ENCODE measurements at regions not wholly inside any gene's neighbourhood (a gene's known extent, or its start where the extent isn't known, plus 50 kb on each side); places are given as distances from the start of the nearest gene placed in this dataset.

- no peak for DNase-seq (ENCODE audit: low read depth)
Measured at GRCh38 chr18:2381539-2381938, 189.8 kb downstream of the METTL4 start.

DNA sequence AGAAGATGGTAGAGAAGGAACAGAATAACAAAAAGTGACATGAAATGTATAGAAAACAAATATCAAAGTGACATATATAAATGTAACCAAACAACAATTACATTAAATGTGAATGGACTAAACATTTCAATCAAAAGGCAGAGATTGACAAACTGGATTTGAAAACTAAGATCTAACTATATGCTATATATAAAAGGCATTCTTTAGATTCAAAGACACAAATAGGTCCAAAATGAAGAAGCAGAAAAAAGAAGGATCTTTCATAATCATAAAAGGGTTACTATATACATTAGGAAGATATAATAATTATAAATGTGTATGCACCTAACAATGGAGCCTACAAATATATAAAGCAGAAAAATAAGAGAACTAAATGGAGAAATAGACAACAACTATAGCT lies 183.7 kb downstream of the METTL4 start:
- DNase-seq (ENCODE audit: low read depth), result no peak

DNA sequence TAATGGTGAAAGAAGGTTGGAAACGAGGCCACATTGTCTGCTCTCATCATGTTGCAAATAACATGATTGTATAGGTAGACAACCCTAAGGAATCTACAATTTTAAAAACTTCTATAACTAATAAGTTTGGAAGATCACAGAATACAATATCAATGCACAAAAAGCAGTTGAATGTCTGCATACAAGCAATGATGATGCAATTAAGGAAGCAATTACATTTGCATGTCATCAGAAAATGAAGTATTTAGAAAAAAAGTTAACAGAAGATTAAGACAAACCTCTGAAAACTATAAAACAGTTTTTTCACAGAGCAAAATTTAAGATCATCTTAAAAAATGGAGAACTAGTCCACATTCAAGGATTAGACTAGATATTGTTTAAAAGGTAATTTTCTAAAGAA lies 181.1 kb downstream of the METTL4 start:
- DNase-seq (ENCODE audit: low read depth), result no peak

- DNase-seq (ENCODE audit: low read depth), result no peak
Measured at GRCh38 chr18:2391470-2391869, 179.8 kb downstream of the METTL4 start.

DNA sequence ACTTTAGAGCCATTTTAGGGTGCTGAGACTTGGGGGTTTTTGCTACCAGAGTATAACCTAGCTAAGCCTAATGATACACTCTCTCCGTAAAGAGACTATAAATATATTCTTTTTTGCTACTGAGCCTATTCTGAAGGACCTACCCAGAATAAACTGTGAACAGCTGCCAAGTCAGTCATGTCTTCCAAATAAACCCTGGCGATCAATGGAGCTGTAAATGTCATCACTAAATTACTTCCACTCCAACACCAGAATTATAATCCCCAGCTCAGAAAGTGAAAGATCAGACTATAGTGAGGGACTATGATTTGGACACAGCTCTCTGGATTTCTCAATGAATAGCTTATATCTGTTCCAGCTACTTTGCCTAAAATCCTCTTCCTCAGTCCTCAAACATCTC lies 178.9 kb downstream of the METTL4 start:
- DNase-seq (ENCODE audit: low read depth), result no peak

- no peak for DNase-seq (ENCODE audit: low read depth)
Measured at GRCh38 chr18:2394684-2395083, 176.6 kb downstream of the METTL4 start.

GRCh38 chr18:2395427-2396161 lies 175.7 kb downstream of the METTL4 start:
- DNase-seq (ENCODE audit: low read depth), result no peak

DNA sequence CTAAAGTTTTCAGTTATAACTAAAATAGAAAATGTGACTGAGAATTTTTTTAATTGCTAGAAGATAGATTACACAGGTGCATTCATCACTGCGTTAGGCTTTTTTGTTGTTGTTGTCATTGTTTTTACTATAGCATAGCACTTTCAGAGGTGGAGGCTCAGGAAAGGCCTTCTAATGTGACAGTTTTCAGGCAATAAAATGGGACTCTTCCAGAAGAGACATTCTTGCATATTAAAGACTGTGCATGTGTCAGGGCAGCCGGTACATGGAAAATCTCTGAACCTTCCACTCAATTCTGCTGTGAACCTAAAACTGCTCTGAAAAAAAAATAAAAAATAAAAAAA lies 175.2 kb downstream of the METTL4 start:
- no peak for DNase-seq (ENCODE audit: low read depth)

GRCh38 chr18:2400701-2401196 lies 170.6 kb downstream of the METTL4 start:
- no peak for DNase-seq (ENCODE audit: low read depth)

GRCh38 chr18:2402084-2402483 lies 169.2 kb downstream of the METTL4 start:
- DNase-seq (ENCODE audit: low read depth), result no peak

- DNase-seq (ENCODE audit: low read depth), result no peak
Measured at GRCh38 chr18:2406544-2406943, 164.8 kb downstream of the METTL4 start.

GRCh38 chr18:2407961-2408360 lies 163.3 kb downstream of the METTL4 start:
- no peak for DNase-seq (ENCODE audit: low read depth)

- DNase-seq (ENCODE audit: low read depth), result no peak
Measured at GRCh38 chr18:2409906-2410305, 161.4 kb downstream of the METTL4 start.

DNA sequence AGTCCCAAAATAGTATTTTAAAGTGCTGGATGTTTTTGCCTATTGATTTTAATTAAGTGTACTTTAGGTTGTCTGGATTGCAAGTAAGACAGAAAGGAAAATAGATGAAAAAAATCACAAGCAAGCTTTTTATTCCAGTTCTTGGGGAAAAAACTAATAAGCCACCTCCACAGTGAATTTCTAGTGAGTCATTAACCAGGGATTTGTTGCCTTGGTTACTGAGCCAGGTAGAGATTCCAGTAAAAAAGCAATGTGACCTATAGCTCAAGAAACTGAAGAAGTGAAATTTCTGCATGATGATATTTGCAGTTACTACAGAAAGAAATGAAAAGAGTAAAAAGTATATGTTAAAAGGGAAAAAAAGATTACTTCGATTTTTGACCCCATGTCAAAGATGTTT lies 160.6 kb downstream of the METTL4 start:
- DNase-seq (ENCODE audit: low read depth), result no peak

DNA sequence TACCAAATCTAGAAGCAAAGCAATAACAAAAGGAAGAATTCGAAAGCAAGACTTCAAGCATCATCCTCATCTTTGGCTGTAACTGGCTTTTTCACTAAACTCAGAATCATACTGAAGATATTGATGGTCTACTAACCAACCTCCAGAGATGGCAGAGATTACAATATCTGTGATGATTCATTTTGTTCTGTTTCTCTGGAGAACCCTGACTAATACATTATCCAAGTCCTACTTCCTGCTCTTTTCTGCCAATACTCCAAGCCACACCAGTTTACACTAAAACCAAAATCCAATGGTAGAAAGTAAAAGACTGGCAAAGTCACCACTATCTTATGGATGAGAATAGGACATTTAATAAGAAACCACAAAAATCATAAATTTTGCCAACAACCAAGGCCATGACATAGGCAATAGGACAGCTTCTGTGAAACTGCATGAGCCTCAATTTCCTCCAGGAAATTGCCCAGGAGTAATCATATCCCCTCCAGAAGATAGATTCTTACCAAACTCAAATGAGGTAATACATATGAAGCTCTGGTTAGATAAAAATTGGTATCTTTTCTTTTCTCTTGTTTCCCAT lies 159.8 kb downstream of the METTL4 start:
- DNase-seq (ENCODE audit: low read depth), result no peak

- no peak for DNase-seq (ENCODE audit: low read depth)
Measured at GRCh38 chr18:2412281-2412680, 159.0 kb downstream of the METTL4 start.

DNA sequence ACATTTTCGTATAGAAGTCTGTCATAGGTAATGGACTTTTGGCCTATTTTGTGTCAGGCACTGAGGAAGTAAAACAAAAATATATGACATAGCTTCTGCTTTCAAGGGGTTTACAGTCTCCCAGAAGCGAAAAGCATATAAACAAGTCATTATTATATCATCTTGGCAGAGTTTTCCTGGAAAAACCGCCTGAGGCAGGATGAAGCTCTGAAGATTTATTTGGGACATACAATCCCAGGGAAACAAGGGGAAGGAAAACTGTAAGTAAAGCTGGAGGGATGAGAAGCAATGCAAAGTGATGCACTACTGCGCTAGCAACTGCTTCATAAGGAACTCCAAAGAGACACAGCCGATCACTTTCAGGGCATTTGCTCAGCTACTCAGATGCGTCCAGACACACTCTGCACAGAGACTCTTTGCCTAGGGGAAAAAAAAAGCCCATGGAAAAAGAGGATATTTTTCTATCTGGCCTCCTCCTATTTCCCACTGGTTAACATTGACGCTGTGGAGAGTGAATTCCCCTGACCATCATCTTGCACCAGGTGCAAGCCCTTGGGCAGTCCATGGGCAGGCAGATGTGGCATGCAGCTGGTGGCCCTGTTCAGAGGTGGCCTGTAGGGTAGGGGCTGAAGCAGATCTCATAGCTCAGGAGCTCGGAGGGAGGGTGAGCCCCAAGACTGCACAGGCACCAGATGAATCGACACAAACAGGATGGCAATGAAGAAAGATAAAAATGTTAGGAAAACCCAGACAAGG lies 158.1 kb downstream of the METTL4 start:
- DNase-seq (ENCODE audit: low read depth), result no peak

- DNase-seq (ENCODE audit: low read depth), result no peak
Measured at GRCh38 chr18:2414235-2414634, 157.1 kb downstream of the METTL4 start.

GRCh38 chr18:2415656-2416055 lies 155.6 kb downstream of the METTL4 start:
- no peak for DNase-seq (ENCODE audit: low read depth)

DNA sequence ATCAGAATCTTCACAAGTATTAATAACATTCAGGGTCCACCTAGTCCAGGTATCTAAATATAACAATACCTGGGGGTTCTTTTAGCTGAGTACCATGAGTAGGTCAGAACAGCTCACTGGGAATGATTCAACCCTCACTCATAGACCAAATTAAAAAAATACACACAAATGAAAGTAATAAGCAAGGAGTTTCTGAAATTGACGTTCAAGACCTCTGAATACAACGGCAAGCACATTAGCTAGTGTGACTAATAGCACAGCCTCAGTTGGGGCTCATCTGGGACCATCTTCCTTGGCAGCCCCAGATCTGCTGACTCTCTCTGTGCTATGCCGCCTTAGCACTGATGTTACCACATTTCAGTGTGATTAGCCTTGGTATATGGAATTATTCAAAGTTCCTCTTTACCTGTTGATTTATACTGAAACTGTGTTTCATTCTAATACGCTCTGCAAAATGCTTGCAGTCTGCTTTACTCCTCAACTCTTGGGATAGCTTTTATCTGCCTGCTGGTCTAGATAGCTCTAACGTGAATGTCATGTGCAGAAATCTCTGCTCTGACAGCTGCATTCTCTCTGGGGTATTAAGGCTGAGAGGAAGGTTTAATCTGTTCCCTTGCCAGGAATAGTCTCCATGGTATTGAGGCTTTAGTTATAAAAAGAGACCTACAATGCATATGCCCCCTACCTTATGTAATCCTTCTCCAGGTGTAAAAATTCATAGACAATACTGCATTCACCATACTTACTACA lies 153.3 kb downstream of the METTL4 start:
- no peak for DNase-seq (ENCODE audit: low read depth)

- no peak for DNase-seq (ENCODE audit: low read depth)
Measured at GRCh38 chr18:2420367-2420766, 150.9 kb downstream of the METTL4 start.

DNA sequence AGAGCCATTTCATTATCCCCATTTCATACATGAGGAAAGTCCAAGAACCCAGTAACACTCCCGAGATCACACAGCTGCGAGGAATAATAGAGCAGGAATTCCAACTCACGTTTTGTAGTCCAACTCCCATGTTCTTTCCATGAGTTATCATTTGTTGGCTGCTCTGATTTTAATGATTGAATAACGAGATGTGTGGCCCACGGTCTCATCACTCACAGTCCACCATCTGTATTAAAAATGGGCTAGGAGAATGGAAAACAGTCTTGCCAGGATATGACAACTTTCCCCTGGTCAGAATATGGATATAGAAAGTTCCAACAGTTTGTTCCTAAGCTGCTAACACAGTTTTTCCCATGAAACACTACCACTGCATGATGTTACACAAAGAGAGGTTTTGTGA lies 147.5 kb downstream of the METTL4 start:
- DNase-seq (ENCODE audit: low read depth), result no peak

- no peak for DNase-seq (ENCODE audit: low read depth)
Measured at GRCh38 chr18:2424420-2424819, 146.9 kb downstream of the METTL4 start.
